T-cell (primary cell): ENCODE measurements at regions not wholly inside any gene's neighbourhood (a gene's known extent, or its start where the extent isn't known, plus 50 kb on each side); places are given as distances from the start of the nearest gene placed in this dataset.

Experiments
- ATAC-seq, 4 experiments: fragments of 200-7000 bp in 3 of 4; fragments of 150-1000 bp in 1 of 4; cut with Tn5 transposase; replicated peaks in 1 of 4; 1 replicate in 3 of 4; 2 replicates in 1 of 4; pipeline ENCODE4 v1.10.0; 2021; ENCODE audit warnings: moderate library complexity in 3 of 4, mild to moderate bottlenecking in 2 of 4, moderate number of reproducible peaks in 1 of 4
- CTCF ChIA-PET, 2 donors: fragments of 300-600 bp; sonication (Branson Sonifier 250); formaldehyde crosslinking; loops; one replicate each; lab custom pipeline; 2022; ENCODE audit warnings: antibody characterized with exemption in 2 of 2; lab: Charles Lee
- POLR2A ChIA-PET, 2 donors: fragments of 300-600 bp; sonication (Branson Sonifier 250); formaldehyde crosslinking; loops; one replicate each; lab custom pipeline; 2022; ENCODE audit warnings: antibody characterized with exemption in 2 of 2; lab: Charles Lee
- DNase-seq, 35 experiments: peaks; one replicate each; pipeline versions ENCODE4 v3.0.0 to v3.0.0-alpha.2; 2013 to 2023
- H3K27ac ChIP-seq: one replicate; pipeline ENCODE4 v1.5.1; 2013; ENCODE audit warnings: low read length
- H3K27me3 ChIP-seq, 2 experiments: replicated peaks in 1 of 2; 1 replicate in 1 of 2; 2 replicates in 1 of 2; pipeline versions ENCODE4 v1.6.1 to v1.7.0; 2013; ENCODE audit warnings: low read length in 1 of 2, mixed read lengths in 1 of 2; ENCODE audit not compliant: control insufficient read depth in 2 of 2, insufficient read depth in 2 of 2; ENCODE audit errors: extremely low read depth in 1 of 2
- H3K36me3 ChIP-seq, 2 donors: 1 replicate in 1 of 2; 2 replicates in 1 of 2; pipeline versions ENCODE4 v1.6.1 to v1.7.0; 2013; ENCODE audit warnings: low read length in 1 of 2; ENCODE audit not compliant: control insufficient read depth in 2 of 2, insufficient read depth in 1 of 2; ENCODE audit errors: extremely low read depth in 1 of 2
- H3K4me1 ChIP-seq, 2 experiments: 1 replicate in 1 of 2; 2 replicates in 1 of 2; pipeline versions ENCODE4 v1.6.1 to v1.7.0; 2013; ENCODE audit warnings: low read length in 2 of 2, mixed read lengths in 1 of 2; ENCODE audit not compliant: insufficient read depth in 2 of 2, control insufficient read depth in 1 of 2; ENCODE audit errors: extremely low read depth in 1 of 2
- H3K4me3 ChIP-seq, 2 donors: 1 replicate in 1 of 2; 2 replicates in 1 of 2; pipeline versions ENCODE4 v1.5.1 to v1.7.0; 2013; ENCODE audit warnings: mild to moderate bottlenecking in 2 of 2, low read length in 1 of 2, moderate library complexity in 1 of 2; ENCODE audit not compliant: control insufficient read depth in 1 of 2; ENCODE audit errors: extremely low read depth in 1 of 2
- H3K9me3 ChIP-seq: 2 replicates; pipeline ENCODE4 v1.7.0; 2013
- H3K27ac Mint-ChIP-seq, 2 donors: one replicate each; pipeline ENCODE4 v1.8.0; 2020 to 2021; ENCODE audit warnings: mild to moderate bottlenecking in 2 of 2, mixed read lengths in 2 of 2
- H3K27me3 Mint-ChIP-seq, 2 donors: one replicate each; pipeline ENCODE4 v1.8.0; 2021 to 2022; ENCODE audit warnings: mixed read lengths in 2 of 2
- H3K36me3 Mint-ChIP-seq: one replicate; pipeline ENCODE4 v1.8.0; 2021; ENCODE audit warnings: mixed read lengths
- H3K4me1 Mint-ChIP-seq, 3 donors: one replicate each; pipeline ENCODE4 v1.8.0; 2020 to 2022; ENCODE audit warnings: mixed read lengths in 3 of 3, mild to moderate bottlenecking in 1 of 3
- H3K4me3 Mint-ChIP-seq, 3 donors: one replicate each; pipeline ENCODE4 v1.8.0; 2020 to 2022; ENCODE audit warnings: mild to moderate bottlenecking in 3 of 3, mixed read lengths in 3 of 3, moderate library complexity in 3 of 3
- H3K9me3 Mint-ChIP-seq, 3 donors: one replicate each; pipeline ENCODE4 v1.8.0; 2020 to 2022; ENCODE audit warnings: mixed read lengths in 3 of 3
- WGBS: methylation state at CpG from one replicate; pipeline ENCODE4 v1.1.5; 2013; ENCODE audit warnings: missing lambda C conversion rate; ENCODE audit not compliant: insufficient coverage; 5-methylcytosine and 5-hydroxymethylcytosine counted together

DNA sequence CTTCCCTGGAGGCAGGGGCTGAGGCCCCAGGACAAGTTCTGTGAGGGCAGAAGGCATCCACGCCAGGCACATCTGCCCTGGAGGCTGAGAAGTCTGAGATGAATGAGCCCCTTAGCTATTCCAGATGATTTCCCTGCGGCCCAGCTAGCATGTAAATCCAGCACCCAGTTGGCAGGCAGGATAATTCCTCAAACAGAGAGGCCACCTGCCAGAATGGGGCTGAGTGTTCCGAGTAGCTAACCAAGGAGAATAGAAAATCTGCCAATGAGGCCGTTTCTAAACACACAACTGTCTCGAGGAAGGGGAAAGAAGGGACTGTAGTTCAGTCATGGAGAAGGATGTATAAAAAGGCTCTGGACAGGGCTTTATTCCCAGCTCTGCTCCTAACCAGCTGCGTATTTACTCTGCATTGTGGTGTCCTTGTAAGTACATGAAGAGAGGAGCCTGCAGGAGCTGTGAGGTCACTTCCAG, 211.4 kb upstream of the CDYL start:
- WGBS, result 65% methylated on average over 2 of the region's 6 CpGs
- no peaks in the 10 kb centered on the region for H3K4me1 Mint-ChIP-seq
- Histone ChIP-seq H3K4me1 (no peaks in the 10 kb centered on the region), H3K36me3 (no peaks in the 10 kb centered on the region), H3K27me3 (peaks cover 0 to 10% of the 10 kb centered on the region in 2 experiments), H3K27ac (no peak overlapping the region), H3K4me3 (no peak overlapping the region), H3K9me3 (no peaks in the 10 kb centered on the region)
- ATAC-seq (no peak), DNase-seq (no peak)
- H3K27me3 Mint-ChIP-seq, result peaks cover 0 to 8% of the 10 kb centered on the region in 2 donors
- H3K4me3 Mint-ChIP-seq, result no peak overlapping the region
- H3K9me3 Mint-ChIP-seq, result no peaks in the 10 kb centered on the region
- no peak overlapping the region for H3K27ac Mint-ChIP-seq
- POLR2A ChIA-PET, result no interaction called here
- CTCF ChIA-PET, result no interaction called here
- H3K36me3 Mint-ChIP-seq, result no peaks in the 10 kb centered on the region

DNA sequence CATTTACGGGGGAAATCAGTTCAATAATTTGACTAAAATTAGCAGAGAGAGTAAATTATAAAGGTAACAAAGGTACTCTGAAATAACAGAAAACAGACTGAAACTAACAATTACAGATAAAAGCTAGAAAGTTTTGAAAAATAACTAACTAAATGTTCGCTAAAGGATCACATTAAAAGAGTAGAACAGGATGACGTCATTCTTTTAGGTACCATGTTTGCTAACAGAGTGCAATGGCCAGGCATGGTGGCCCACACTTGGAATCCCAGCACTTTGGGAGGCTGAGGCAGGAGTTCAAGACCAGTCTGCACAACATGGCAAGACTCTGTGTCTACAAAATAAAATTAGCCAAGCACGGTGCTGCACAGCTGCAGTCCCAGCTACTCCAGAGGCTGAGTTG, 212.3 kb upstream of the CDYL start:
- DNase-seq (no peak), ATAC-seq (no peak)
- H3K27me3 Mint-ChIP-seq, result peaks cover 2 to 8% of the 10 kb centered on the region in 2 donors
- H3K4me3 ChIP-seq, result no peak overlapping the region
- no peak overlapping the region for H3K27ac ChIP-seq
- H3K4me1 Mint-ChIP-seq, result no peaks in the 10 kb centered on the region
- H3K36me3 ChIP-seq, result no peaks in the 10 kb centered on the region
- H3K27ac Mint-ChIP-seq, result no peak overlapping the region
- ChIA-PET POLR2A (no interaction called here), CTCF (no interaction called here)
- no peaks in the 10 kb centered on the region for H3K4me1 ChIP-seq
- no peak overlapping the region for H3K4me3 Mint-ChIP-seq
- H3K9me3 Mint-ChIP-seq, result no peaks in the 10 kb centered on the region
- no peaks in the 10 kb centered on the region for H3K36me3 Mint-ChIP-seq
- 87% methylated on average over 2 of the region's 4 CpGs for WGBS
- H3K27me3 ChIP-seq, result peaks cover 0 to 17% of the 10 kb centered on the region in 2 experiments
- H3K9me3 ChIP-seq, result no peaks in the 10 kb centered on the region

DNA sequence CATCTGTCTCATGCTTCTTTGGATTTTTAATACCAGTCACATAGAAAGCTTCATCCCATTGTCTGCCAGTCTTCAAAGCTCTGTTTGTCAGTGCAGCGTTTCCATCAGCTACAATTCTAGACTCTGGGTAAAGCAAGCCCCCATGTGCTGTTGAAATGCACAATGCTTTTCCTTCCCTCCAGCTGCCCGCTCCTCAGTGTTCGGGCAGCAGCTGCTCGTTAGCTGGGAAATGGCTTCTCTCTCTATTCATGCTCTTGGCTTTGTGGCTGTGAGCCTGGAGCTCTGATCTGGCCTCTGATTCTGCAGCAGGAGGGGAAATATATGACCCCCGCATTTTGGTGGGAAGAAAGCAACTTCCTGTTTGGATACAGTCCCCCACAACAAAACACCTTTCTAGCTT, 213.0 kb upstream of the CDYL start:
- H3K36me3 ChIP-seq, result no peaks in the 10 kb centered on the region
- no peak overlapping the region for H3K27ac ChIP-seq
- H3K36me3 Mint-ChIP-seq, result no peaks in the 10 kb centered on the region
- H3K4me3 Mint-ChIP-seq, result no peak overlapping the region
- H3K4me1 ChIP-seq, result no peaks in the 10 kb centered on the region
- H3K4me1 Mint-ChIP-seq, result no peaks in the 10 kb centered on the region
- 97% methylated on average over 3 of the region's 5 CpGs for WGBS
- no peak overlapping the region for H3K27ac Mint-ChIP-seq
- ChIA-PET POLR2A (no interaction called here), CTCF (no interaction called here)
- no peak overlapping the region for H3K4me3 ChIP-seq
- peaks cover 2 to 9% of the 10 kb centered on the region in 2 donors for H3K27me3 Mint-ChIP-seq
- ATAC-seq, result no peak
- no peak for DNase-seq
- H3K9me3 Mint-ChIP-seq, result no peaks in the 10 kb centered on the region
- no peaks in the 10 kb centered on the region for H3K9me3 ChIP-seq
- peaks cover 0 to 17% of the 10 kb centered on the region in 2 experiments for H3K27me3 ChIP-seq

DNA sequence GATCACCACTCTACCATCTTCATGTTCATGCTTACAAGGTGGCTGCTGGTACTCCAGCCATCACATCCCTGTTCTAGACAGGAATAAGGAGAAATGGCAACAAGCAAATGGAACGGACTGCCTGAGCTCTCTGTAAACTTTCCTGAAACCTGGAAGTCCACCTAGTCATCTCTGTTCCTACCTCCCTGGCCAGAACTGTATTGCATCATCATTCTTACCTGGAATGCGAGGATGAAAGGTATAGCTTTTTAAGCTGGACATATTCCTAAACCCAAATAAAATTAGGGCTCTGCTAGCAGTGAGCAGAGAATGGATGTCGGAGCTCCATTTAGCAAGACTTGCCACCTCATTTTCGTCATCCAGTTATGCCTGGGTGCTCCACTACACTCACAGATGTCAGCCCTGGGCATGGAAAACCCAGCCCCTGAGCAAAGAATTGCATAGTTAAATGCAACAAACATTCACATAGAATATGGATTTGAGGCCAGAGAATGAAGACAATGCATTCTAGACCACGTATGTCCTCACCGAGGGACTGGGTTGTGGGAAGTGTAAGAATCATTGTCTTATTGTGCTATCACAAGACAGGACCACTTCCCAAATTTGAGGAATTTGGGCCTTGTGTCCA, 214.3 kb upstream of the CDYL start:
- Histone ChIP-seq H3K4me3 (no peak overlapping the region), H3K4me1 (no peaks in the 10 kb centered on the region), H3K9me3 (no peaks in the 10 kb centered on the region), H3K27ac (no peak overlapping the region), H3K27me3 (peaks cover 0 to 17% of the 10 kb centered on the region in 2 experiments), H3K36me3 (no peaks in the 10 kb centered on the region)
- DNase-seq (no peak), ATAC-seq (no peak)
- Mint-ChIP-seq H3K27me3 (peaks cover 2 to 14% of the 10 kb centered on the region in 2 donors), H3K4me3 (no peak overlapping the region), H3K4me1 (no peaks in the 10 kb centered on the region), H3K27ac (no peak overlapping the region), H3K36me3 (no peaks in the 10 kb centered on the region), H3K9me3 (no peaks in the 10 kb centered on the region)
- ChIA-PET POLR2A (no interaction called here), CTCF (no interaction called here)
- 73% methylated on average over 6 of the region's 6 CpGs for WGBS

DNA sequence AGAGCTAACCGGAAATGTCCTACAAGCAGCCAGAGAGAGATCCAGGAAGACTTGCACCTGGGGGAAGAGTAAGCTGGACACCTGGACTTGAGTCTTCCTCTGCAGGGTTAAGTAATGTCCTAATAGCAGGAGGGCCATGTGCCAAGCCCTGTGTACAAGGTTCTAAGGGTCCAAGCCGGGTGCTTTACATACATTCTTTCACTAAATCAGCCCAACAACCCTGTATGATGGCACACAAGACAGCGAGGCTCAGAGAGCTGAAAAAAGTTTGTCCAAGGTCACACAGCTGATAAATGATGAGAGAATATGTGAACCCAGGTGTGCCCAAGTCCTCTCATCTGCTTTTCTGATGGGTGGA, 215.1 kb upstream of the CDYL start:
- Histone ChIP-seq H3K27ac (no peak overlapping the region), H3K4me3 (no peak overlapping the region), H3K4me1 (no peaks in the 10 kb centered on the region), H3K9me3 (no peaks in the 10 kb centered on the region), H3K36me3 (no peaks in the 10 kb centered on the region), H3K27me3 (peaks cover 0 to 17% of the 10 kb centered on the region in 2 experiments)
- H3K27ac Mint-ChIP-seq, result no peak overlapping the region
- 90% methylated on average over 2 of the region's 3 CpGs for WGBS
- H3K4me3 Mint-ChIP-seq, result no peak overlapping the region
- POLR2A ChIA-PET, result no interaction called here
- DNase-seq (no peak), ATAC-seq (no peak)
- CTCF ChIA-PET, result no interaction called here
- no peaks in the 10 kb centered on the region for H3K9me3 Mint-ChIP-seq
- H3K4me1 Mint-ChIP-seq, result no peaks in the 10 kb centered on the region
- H3K36me3 Mint-ChIP-seq, result no peaks in the 10 kb centered on the region
- H3K27me3 Mint-ChIP-seq, result peaks cover 2 to 14% of the 10 kb centered on the region in 2 donors

DNA sequence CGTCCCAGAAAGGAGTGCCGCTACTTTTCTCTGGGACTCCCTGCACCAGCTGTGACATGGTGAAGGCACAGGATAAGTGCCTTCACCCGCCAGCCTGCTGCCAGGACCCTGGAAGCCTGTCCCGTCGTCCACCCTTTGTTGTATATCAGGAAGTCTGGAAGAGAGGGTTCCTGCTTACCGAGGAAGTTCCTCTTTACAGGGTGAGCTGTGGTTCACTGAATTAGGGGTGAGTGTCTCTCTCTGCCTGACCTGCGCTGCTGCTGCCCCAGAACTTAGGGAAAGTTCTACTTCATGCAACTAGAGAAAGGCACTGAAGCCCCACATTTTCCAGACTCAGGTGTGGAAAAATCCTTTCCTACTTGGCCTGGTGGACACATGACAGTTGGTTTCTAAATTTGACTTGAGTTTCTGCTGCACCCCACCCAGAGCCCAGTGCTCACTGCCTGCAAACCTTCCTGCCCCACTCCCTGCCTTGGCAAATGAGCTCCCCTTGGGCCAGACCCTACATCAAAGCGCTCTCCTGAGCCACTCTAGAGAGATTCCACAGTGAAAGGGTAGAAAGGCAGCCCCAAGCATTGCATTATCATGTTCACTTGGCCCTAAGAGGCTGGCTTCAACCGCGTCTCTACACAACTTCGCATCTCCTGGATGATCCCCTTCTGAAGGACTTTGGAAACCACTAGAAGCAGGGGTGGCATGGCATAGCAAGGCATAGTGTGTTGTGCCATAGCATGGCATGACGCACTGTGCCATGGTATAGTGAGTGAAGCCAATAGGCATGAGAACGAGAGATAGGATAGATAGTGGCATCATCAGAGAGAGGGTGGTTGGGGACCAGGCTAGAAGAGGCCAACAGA, 215.8 kb upstream of the CDYL start:
- Mint-ChIP-seq H3K9me3 (no peaks in the 10 kb centered on the region), H3K4me3 (no peak overlapping the region), H3K27ac (no peak overlapping the region), H3K36me3 (no peaks in the 10 kb centered on the region), H3K27me3 (peaks cover 2 to 14% of the 10 kb centered on the region in 2 donors), H3K4me1 (no peaks in the 10 kb centered on the region)
- no peaks in the 10 kb centered on the region for H3K4me1 ChIP-seq
- H3K4me3 ChIP-seq, result no peak overlapping the region
- POLR2A ChIA-PET, result no interaction called here
- H3K9me3 ChIP-seq, result no peaks in the 10 kb centered on the region
- CTCF ChIA-PET, result no interaction called here
- H3K27ac ChIP-seq, result no peak overlapping the region
- ATAC-seq (no peak), DNase-seq (no peak)
- H3K36me3 ChIP-seq, result no peaks in the 10 kb centered on the region
- WGBS, result 54% methylated on average over 11 of the region's 13 CpGs
- H3K27me3 ChIP-seq, result peaks cover 0 to 11% of the 10 kb centered on the region in 2 experiments
